ENCODE measurements at regions not wholly inside any gene's neighbourhood (a gene's known extent, or its start where the extent isn't known, plus 50 kb on each side); places are given as distances from the start of the nearest gene placed in this dataset.

DNA sequence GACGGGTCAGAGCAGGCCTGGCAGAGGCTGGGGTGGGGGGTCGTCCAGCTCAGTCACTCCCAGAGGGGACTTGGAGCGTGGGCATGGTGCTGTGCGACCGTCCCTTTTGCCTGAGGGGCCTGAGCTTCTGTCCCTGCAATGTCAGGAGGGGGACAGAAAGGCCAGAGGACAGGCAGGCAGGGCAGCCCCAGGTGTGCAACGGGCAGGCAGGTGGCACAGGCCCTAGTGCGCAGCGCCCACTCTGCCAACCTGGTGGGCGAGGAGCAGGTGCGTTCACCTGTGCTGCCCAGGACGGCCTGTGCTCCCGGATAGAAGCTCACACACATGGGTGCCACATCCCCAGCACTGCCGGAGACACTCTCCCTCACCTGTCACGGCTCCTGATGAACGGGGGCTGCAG, 78.7 kb upstream of the SLCO4A1 start:
- no peak for ATAC-seq

GRCh38 chr20:62564456-62565245, 77.7 kb upstream of the SLCO4A1 start:
- no peak for ATAC-seq

- ATAC-seq = no peak
Measured at GRCh38 chr20:62566266-62566665, 76.0 kb upstream of the SLCO4A1 start.

GRCh38 chr20:62566771-62567170, 75.5 kb upstream of the SLCO4A1 start:
- ATAC-seq = no peak

- no peak for ATAC-seq
Measured at GRCh38 chr20:62567246-62568044, 74.9 kb upstream of the SLCO4A1 start.

- no peak for ATAC-seq
Measured at GRCh38 chr20:62568045-62568389, 74.3 kb upstream of the SLCO4A1 start.

GRCh38 chr20:62569615-62570014, 72.7 kb upstream of the SLCO4A1 start:
- no peak for ATAC-seq

- ATAC-seq = no peak
Measured at GRCh38 chr20:62570403-62570802, 71.9 kb upstream of the SLCO4A1 start.

- no peak for ATAC-seq
Measured at GRCh38 chr20:62570897-62571668, 71.2 kb upstream of the SLCO4A1 start.

DNA sequence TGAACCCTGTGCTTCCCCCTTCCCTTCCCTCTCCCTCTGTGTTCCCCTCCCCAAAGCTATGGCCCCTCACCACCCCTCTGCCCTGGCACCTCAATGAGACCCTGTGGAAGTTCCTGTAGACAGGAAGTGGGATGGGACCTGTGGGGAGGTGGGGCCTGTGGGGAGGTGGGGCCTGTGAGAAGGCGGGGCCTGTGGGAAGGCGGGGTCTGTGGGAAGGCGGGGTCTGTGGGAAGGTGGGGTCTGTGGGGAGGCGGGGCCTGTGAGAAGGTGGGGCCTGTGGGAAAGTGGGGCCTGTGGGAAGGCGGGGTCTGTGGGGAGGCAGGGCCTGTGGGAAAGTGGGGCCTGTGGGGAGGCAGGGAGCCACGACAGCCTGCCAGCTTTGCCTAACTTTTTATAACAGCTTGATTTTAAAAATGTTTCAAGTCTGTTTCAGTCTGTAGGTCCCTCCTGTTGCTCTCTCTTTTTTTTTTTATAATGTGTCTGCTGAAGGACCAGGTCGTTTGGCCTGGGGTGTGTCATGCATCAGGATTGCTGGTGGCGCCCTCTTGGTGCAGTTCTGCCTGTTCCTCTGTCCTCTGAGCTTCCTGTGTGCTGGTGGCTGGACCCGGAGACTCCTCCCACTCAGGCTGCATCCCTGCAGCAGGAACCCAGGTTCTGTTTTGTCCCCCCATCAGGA, 70.5 kb upstream of the SLCO4A1 start:
- no peak for ATAC-seq

- no peak for ATAC-seq
Measured at GRCh38 chr20:62572980-62573379, 69.3 kb upstream of the SLCO4A1 start.

GRCh38 chr20:62573817-62574216, 68.5 kb upstream of the SLCO4A1 start:
- ATAC-seq = no peak

DNA sequence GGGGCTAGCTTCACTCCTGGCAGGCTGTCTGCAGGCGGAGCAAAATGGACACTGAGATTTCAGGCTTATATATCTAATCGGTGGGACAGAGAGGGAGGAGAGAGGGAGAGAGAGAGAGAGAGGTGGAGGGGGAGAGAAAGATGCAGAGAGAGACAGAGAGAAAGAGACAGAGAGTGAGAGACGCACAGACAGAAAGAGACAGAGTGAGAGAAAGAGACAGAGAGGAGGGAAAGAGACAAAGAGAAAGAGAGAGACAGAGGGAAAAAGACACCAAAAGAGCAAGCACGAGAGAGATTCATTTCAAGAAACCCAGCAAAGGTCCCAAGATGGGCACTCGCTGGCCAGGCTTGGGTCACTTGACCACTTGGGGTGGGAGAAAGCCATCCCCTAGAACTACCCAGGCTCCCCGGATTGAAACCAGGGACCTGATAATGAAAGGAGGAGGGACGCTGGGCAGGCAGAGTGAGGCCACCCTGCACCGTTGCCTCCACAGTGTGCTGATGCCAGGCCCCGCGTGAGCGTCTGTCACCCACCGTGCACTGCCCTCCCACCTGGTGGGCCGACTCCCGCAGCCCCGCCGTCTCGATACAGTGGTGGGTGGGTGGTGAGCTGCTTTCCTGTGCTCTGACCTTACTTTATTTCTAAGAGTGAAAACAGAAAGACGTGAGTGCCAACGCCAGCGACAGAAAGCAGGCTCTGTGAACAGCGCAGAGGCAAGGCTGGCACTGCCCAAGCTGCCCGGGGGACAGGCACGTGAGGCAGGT, 67.9 kb upstream of the SLCO4A1 start:
- no peak for ATAC-seq

- no peak for ATAC-seq
Measured at GRCh38 chr20:62575976-62576722, 66.2 kb upstream of the SLCO4A1 start.

DNA sequence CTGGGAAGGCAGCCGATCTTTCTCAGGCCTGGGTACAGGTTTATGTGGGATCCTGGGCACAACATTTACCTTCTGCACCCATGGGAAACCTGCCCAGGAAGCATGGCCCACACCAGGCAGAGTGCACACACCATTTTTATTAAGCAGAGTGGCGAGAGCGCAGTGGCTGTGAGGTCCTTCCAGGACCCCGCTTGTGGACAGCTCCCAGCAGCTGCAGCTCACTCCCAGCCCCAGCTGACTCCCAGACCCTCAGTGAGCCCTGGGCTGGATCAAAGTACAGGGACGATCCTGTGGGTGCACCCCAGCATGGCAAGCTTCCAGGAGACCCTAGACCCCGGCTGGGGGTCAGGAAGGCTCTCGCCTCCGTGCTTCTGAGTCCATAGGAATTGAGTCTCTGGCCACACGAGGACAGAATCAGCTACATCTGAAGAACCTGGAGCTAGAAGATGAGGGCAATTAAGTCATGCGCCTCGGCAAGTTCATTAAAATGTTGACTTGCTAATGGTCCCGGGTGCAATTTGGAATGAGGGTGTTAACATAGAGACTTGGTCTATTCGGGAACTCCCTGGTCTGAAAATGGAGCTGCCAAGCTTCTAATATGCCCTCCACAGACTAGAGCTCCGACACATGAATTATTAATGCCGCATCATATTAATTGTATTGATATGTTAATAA, 65.4 kb upstream of the SLCO4A1 start:
- ATAC-seq = no peak

DNA sequence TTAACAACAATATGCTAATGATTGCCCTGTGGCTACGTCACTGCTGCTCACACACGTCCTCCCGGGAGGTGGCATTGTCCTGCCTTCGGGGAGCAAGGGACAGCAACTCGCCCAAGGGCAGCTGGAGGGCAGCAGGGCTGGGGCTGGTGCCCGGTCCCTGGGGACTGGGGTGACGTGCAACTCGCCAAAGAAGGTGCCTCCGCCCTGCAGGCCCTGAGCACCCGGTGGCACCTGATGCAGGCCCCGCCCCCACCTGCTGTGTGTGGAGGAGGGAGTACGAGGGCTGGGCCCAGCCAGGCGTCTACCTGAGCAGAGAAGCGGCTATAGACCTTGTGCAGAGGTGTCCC, 64.8 kb upstream of the SLCO4A1 start:
- ATAC-seq = no peak

DNA sequence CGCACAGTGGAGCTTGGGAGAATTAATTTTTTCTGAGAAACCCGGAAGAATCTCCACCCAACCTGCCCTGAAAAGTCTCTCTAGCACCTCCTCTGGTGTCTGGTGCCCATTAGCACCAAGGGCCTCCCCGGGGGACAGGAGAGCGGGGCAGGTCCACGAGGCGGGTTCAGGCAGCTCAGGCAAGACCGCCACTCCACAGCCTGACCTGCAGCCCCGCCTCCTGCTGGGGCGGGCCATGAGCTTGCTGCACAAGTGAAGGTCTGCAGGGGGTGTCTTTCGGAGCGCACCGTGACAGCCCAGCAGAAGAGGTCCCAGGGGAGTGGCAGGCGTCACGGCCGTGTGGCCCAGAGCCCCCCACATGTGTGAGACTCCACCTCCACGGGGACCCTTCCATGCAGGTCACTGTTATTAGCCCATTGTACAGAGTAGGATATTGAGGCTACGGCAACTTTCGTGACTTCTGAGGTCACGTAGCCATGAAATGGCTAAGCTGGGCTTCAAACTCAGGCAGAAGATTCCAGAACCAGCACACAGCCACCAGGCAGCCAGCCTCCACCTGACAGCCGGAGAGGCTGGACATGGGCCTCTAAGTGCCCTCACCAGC, 63.9 kb upstream of the SLCO4A1 start:
- ATAC-seq = no peak

DNA sequence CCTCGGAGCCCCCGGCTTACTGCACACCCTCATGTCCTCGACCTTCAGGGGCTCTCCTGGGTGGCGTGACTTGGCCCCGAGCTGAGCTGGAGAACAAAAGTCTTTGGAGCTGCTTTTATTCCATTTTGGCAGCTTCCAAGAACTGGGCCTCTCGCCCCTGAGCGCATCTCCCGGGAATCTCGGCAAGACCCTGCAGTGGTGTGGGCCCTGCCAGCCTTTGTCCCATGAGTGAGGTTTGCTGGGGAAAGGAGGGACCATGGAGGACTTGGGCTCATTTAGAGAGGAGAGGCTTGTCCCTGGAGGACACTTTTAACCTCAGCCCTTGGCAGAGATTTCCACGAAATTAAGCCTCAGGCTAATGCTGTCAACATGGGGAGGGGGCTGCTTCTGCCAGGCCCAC, 62.3 kb upstream of the SLCO4A1 start:
- no peak for ATAC-seq

DNA sequence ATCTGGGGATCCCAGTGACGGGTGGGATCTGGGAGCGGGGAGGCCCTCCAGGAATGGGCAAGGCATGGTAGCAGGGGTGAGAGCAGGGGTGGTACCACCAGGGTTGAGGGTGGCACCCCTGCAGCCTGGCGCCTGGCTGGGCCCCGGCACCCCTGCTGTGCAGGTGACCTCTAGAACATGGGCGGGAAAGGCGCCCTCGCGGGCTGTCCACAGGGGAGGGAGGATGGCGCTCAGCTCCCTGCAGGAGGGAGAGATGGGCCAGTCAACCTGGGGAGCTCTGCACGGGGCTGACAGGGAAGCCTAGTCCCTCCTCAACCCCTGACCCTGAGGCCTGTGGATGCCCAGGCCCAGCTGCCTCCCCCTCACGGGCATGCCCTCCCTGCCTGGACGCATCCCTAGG, 61.6 kb upstream of the SLCO4A1 start:
- ATAC-seq = no peak

GRCh38 chr20:62581308-62581707, 61.0 kb upstream of the SLCO4A1 start:
- no peak for ATAC-seq

DNA sequence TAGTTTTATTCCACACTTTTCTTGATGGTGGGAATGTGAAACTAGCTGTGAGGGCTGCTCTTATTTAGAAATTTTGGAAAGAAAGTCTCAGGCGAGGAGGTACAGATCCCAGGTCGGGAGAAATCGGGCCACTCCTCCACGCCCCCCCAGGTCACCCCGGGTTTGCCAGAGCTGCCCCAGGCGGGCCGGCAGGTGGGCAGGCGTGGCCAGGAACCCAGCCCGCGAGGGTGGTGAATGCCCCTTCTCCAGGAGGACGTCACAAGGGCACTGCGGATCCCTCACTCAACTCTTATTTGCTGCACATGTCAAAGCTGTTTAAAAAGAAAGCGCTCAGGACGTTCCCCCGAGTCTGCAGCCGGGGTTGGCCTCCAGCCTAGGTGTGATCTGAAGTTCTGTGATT, 60.5 kb upstream of the SLCO4A1 start:
- ATAC-seq = no peak
